HepG2 (cell line): ENCODE measurements at regions not wholly inside any gene's neighbourhood (a gene's known extent, or its start where the extent isn't known, plus 50 kb on each side); places are given as distances from the start of the nearest gene placed in this dataset.

Source experiments
- ATAC-seq: fragments of 200-7000 bp; cut with Tn5 transposase; 3 replicates; pipeline ENCODE4 v1.9.1; 2020; ENCODE audit warnings: mild to moderate bottlenecking, moderate library complexity
- BruUV-seq: library from RNA; stranded (reverse); fragments of 400-500 nt; replicated peaks from 2 replicates; lab custom pipeline; 2021; lab: Mats Ljungman, UMichigan
- CTCF ChIA-PET: fragments of 300-600 bp; formaldehyde crosslinking; extraction: SDS; loops from one replicate; lab custom pipeline; 2021; ENCODE audit warnings: low total read pairs, inconsistent platforms, low intra/inter-chr PET ratio; lab: Yijun Ruan, JAX
- POLR2A ChIA-PET: fragments of 350-600 bp; sonication (Branson Sonifier 250); formaldehyde crosslinking; loops from one replicate; lab custom pipeline; 2020; ENCODE audit warnings: antibody characterized with exemption, inconsistent platforms; lab: Yijun Ruan, JAX
- DNase-seq: peaks from one replicate; pipeline ENCODE4 v3.0.0-alpha.2; 2015; ENCODE audit warnings: low spot score
- FAIRE-seq: peaks from 3 replicates; lab custom pipeline; 2011; peaks lifted over from hg19 to GRCh38; lab: Jason Lieb, UNC
- H2AFZ ChIP-seq: one replicate; pipeline ENCODE4 v1.6.1; 2011; ENCODE audit warnings: low read length, inconsistent platforms
- H3K27ac ChIP-seq: fragments of 300-600 bp; 3 replicates; pipeline ENCODE4 v1.8.0; 2011; ENCODE audit warnings: mixed run types, mild to moderate bottlenecking, mixed read lengths, low read length, inconsistent platforms; ENCODE audit not compliant: insufficient read depth; ENCODE audit errors: extremely low read length
- H3K27me3 ChIP-seq, 2 experiments: fragments of 200-600 bp in 1 of 2; 2 replicates in 1 of 2; 3 replicates in 1 of 2; pipeline versions ENCODE4 v1.6.0 to v1.8.0; 2011; ENCODE audit warnings: low read length in 2 of 2, mild to moderate bottlenecking in 2 of 2, moderate library complexity in 2 of 2, inconsistent platforms in 1 of 2; ENCODE audit not compliant: insufficient read depth in 2 of 2, control insufficient read depth in 1 of 2
- H3K36me3 ChIP-seq, 2 experiments: fragments of 200-600 bp in 1 of 2; replicated peaks in 1 of 2; 2 replicates in 1 of 2; 3 replicates in 1 of 2; pipeline versions ENCODE4 v1.5.1 to v1.8.0; 2011; ENCODE audit warnings: low read length in 2 of 2, inconsistent platforms in 1 of 2; ENCODE audit not compliant: insufficient read depth in 2 of 2, control insufficient read depth in 1 of 2
- H3K4me1 ChIP-seq: 2 replicates; pipeline ENCODE4 v1.5.1; 2012; ENCODE audit warnings: low read length, inconsistent platforms; ENCODE audit not compliant: insufficient read depth
- H3K4me2 ChIP-seq: 2 replicates; pipeline ENCODE4 v1.6.0; 2011; ENCODE audit warnings: low read depth, low read length, inconsistent platforms
- H3K4me3 ChIP-seq, 3 experiments: fragments of 200-600 bp in 1 of 3; sonication (generic), shearing (Covaris generic) in 1 of 3; replicated peaks in 1 of 3; 2 replicates each; pipeline ENCODE4 v1.5.1; 2011 to 2016; ENCODE audit warnings: low read length in 3 of 3, inconsistent platforms in 2 of 3, low read depth in 2 of 3, mild to moderate bottlenecking in 2 of 3, control low read depth in 1 of 3, mixed read lengths in 1 of 3; ENCODE audit not compliant: insufficient read depth in 1 of 3
- H3K79me2 ChIP-seq: one replicate; pipeline ENCODE4 v1.6.1; 2011; ENCODE audit warnings: low read length, inconsistent platforms; ENCODE audit not compliant: insufficient read depth
- H3K9ac ChIP-seq: 2 replicates; pipeline ENCODE4 v1.6.0; 2011; ENCODE audit warnings: mild to moderate bottlenecking, low read depth, low read length, inconsistent platforms; ENCODE audit not compliant: insufficient read depth
- H3K9me3 ChIP-seq: 2 replicates; pipeline ENCODE4 v1.5.1; 2012; ENCODE audit warnings: mild to moderate bottlenecking, low read length
- H4K20me1 ChIP-seq: 2 replicates; pipeline ENCODE4 v1.6.0; 2011; ENCODE audit warnings: inconsistent platforms, mild to moderate bottlenecking, low read length, moderate library complexity; ENCODE audit not compliant: insufficient read depth
- EED ChIP-seq: sonication (generic); formaldehyde crosslinking; IDR thresholded peaks from 2 replicates; pipeline ENCODE4 v1.5.0; 2020; ENCODE audit warnings: mild to moderate bottlenecking, missing genetic modification reagents
- FOXA3 ChIP-seq: IDR thresholded peaks from 2 replicates; pipeline ENCODE4 v1.6.1; 2016; ENCODE audit warnings: missing genetic modification reagents, missing compliant biosample characterization
- GTF3A ChIP-seq: sonication (generic); formaldehyde crosslinking; conservative IDR thresholded peaks from 2 replicates; pipeline ENCODE4 v1.4.0; 2020; ENCODE audit warnings: mild to moderate bottlenecking, missing genetic modification reagents
- NCOA1 ChIP-seq: sonication (generic); formaldehyde crosslinking; IDR thresholded peaks from 2 replicates; pipeline ENCODE4 v1.9.0; 2021; ENCODE audit warnings: missing genetic modification reagents
- NR2F2 ChIP-seq: IDR thresholded peaks from 2 replicates; pipeline ENCODE4 v1.6.1; 2012; ENCODE audit warnings: low read depth, inconsistent platforms, borderline replicate concordance
- RFX3 ChIP-seq: IDR thresholded peaks from 2 replicates; pipeline ENCODE4 v1.6.1; 2016; ENCODE audit warnings: missing biosample characterization, missing genetic modification reagents
- RXRB ChIP-seq: IDR thresholded peaks from 2 replicates; pipeline ENCODE4 v1.6.1; 2016; ENCODE audit warnings: borderline replicate concordance, missing genetic modification reagents, missing compliant biosample characterization
- SETDB1 ChIP-seq: sonication (generic); formaldehyde crosslinking; IDR thresholded peaks from 2 replicates; pipeline ENCODE4 v1.5.1; 2020; ENCODE audit warnings: missing genetic modification reagents, mild to moderate bottlenecking, borderline replicate concordance
- ZNF382 ChIP-seq: sonication (generic); formaldehyde crosslinking; IDR thresholded peaks from 2 replicates; pipeline ENCODE4 v1.5.0; 2020; ENCODE audit warnings: missing genetic modification reagents, mild to moderate bottlenecking, borderline replicate concordance
- ZNF580 ChIP-seq: IDR thresholded peaks from 2 replicates; pipeline ENCODE4 v1.6.1; 2016; ENCODE audit warnings: low read depth, borderline replicate concordance
- ZNF589 ChIP-seq: sonication (generic); formaldehyde crosslinking; conservative IDR thresholded peaks from 2 replicates; pipeline ENCODE4 v1.8.0; 2022; ENCODE audit warnings: mild to moderate bottlenecking, moderate library complexity, missing genetic modification reagents
- ZNF772 ChIP-seq: sonication (generic); formaldehyde crosslinking; IDR thresholded peaks from 2 replicates; pipeline ENCODE4 v1.5.0; 2020; ENCODE audit warnings: mild to moderate bottlenecking, missing genetic modification reagents
- WGBS: methylation state at CpG from one replicate; pipeline ENCODE4 v1.1.6; 2017; ENCODE audit warnings: low lambda C conversion rate; 5-methylcytosine and 5-hydroxymethylcytosine counted together
- in situ Hi-C: cut with HindIII; loops from 2 replicates; pipeline ENCODE4 v1.10.0; 2017; ENCODE audit warnings: low pct_unique_long_range_greater_than_20kb; ENCODE audit not compliant: extremely low pct_ligation_motif_present
- intact Hi-C: fragments of 100-400 bp; cut with micrococcal nuclease; formaldehyde crosslinking; loops from one replicate; pipeline ENCODE4 v1.10.0; 2022; ENCODE audit not compliant: unreplicated experiment
- TF ChIP-seq, protein P1 (sequence below): sonication (generic); formaldehyde crosslinking; IDR thresholded peaks from 2 replicates; pipeline ENCODE4 v1.9.0; 2021; ENCODE audit warnings: missing genetic modification reagents, mild to moderate bottlenecking, borderline replicate concordance
- TF ChIP-seq, protein P2 (sequence below): sonication (generic); formaldehyde crosslinking; IDR thresholded peaks from 2 replicates; pipeline ENCODE4 v1.5.1; 2020; ENCODE audit warnings: missing genetic modification reagents, mild to moderate bottlenecking, borderline replicate concordance
- TF ChIP-seq, protein P3 (sequence below): sonication (generic); formaldehyde crosslinking; IDR thresholded peaks from 2 replicates; pipeline ENCODE4 v1.5.0; 2020; ENCODE audit warnings: missing genetic modification reagents
- TF ChIP-seq, protein P4 (sequence below): sonication (generic); formaldehyde crosslinking; IDR thresholded peaks from 2 replicates; pipeline ENCODE4 v1.8.1; 2022; ENCODE audit warnings: low read depth, mild to moderate bottlenecking, missing genetic modification reagents

- ChIA-PET POLR2A (no interaction called here), CTCF (no interaction called here)
- FAIRE-seq (no peak), ATAC-seq (no peak), DNase-seq (no peak)
- BruUV-seq: no TSS peak
- Histone ChIP-seq H3K27me3 (no peaks in the 10 kb centered on the region), H3K27ac (no peak overlapping the region), H2AFZ (no peak overlapping the region), H3K9ac (no peak overlapping the region), H3K79me2 (no peaks in the 10 kb centered on the region), H3K4me1 (no peaks in the 10 kb centered on the region), H3K4me3 (no peak overlapping the region), H3K4me2 (no peak overlapping the region), H3K9me3 (no peaks in the 10 kb centered on the region), H4K20me1 (no peaks in the 10 kb centered on the region), H3K36me3 (no peaks in the 10 kb centered on the region)
- WGBS: 5% methylated on average over 7 of the region's 7 CpGs
- intact Hi-C loops (no loop called here), in situ Hi-C loops (no loop called here)
- no peak for TF ChIP-seq ZNF580 (CRISPR knock-in tag)
- no peak for TF ChIP-seq ZNF772 (CRISPR knock-in tag)
- TF ChIP-seq EED (CRISPR knock-in tag): no peak
- TF ChIP-seq, protein P1, sequence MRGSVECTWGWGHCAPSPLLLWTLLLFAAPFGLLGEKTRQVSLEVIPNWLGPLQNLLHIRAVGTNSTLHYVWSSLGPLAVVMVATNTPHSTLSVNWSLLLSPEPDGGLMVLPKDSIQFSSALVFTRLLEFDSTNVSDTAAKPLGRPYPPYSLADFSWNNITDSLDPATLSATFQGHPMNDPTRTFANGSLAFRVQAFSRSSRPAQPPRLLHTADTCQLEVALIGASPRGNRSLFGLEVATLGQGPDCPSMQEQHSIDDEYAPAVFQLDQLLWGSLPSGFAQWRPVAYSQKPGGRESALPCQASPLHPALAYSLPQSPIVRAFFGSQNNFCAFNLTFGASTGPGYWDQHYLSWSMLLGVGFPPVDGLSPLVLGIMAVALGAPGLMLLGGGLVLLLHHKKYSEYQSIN (CRISPR knock-in tag): no peak
- TF ChIP-seq NCOA1: no peak
- TF ChIP-seq, protein P2, sequence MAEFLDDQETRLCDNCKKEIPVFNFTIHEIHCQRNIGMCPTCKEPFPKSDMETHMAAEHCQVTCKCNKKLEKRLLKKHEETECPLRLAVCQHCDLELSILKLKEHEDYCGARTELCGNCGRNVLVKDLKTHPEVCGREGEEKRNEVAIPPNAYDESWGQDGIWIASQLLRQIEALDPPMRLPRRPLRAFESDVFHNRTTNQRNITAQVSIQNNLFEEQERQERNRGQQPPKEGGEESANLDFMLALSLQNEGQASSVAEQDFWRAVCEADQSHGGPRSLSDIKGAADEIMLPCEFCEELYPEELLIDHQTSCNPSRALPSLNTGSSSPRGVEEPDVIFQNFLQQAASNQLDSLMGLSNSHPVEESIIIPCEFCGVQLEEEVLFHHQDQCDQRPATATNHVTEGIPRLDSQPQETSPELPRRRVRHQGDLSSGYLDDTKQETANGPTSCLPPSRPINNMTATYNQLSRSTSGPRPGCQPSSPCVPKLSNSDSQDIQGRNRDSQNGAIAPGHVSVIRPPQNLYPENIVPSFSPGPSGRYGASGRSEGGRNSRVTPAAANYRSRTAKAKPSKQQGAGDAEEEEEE (CRISPR knock-in tag): no peak
- TF ChIP-seq FOXA3 (CRISPR knock-in tag): no peak
- no peak for TF ChIP-seq RFX3 (CRISPR knock-in tag)
- TF ChIP-seq, protein P3, sequence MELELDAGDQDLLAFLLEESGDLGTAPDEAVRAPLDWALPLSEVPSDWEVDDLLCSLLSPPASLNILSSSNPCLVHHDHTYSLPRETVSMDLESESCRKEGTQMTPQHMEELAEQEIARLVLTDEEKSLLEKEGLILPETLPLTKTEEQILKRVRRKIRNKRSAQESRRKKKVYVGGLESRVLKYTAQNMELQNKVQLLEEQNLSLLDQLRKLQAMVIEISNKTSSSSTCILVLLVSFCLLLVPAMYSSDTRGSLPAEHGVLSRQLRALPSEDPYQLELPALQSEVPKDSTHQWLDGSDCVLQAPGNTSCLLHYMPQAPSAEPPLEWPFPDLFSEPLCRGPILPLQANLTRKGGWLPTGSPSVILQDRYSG (CRISPR knock-in tag): no peak
- no peak for TF ChIP-seq GTF3A (CRISPR knock-in tag)
- TF ChIP-seq SETDB1 (CRISPR knock-in tag): no peak
- TF ChIP-seq NR2F2: no peak
- no peak for TF ChIP-seq RXRB (CRISPR knock-in tag)
- TF ChIP-seq ZNF382 (CRISPR knock-in tag): no peak
- TF ChIP-seq ZNF589: no peak
- TF ChIP-seq, protein P4, sequence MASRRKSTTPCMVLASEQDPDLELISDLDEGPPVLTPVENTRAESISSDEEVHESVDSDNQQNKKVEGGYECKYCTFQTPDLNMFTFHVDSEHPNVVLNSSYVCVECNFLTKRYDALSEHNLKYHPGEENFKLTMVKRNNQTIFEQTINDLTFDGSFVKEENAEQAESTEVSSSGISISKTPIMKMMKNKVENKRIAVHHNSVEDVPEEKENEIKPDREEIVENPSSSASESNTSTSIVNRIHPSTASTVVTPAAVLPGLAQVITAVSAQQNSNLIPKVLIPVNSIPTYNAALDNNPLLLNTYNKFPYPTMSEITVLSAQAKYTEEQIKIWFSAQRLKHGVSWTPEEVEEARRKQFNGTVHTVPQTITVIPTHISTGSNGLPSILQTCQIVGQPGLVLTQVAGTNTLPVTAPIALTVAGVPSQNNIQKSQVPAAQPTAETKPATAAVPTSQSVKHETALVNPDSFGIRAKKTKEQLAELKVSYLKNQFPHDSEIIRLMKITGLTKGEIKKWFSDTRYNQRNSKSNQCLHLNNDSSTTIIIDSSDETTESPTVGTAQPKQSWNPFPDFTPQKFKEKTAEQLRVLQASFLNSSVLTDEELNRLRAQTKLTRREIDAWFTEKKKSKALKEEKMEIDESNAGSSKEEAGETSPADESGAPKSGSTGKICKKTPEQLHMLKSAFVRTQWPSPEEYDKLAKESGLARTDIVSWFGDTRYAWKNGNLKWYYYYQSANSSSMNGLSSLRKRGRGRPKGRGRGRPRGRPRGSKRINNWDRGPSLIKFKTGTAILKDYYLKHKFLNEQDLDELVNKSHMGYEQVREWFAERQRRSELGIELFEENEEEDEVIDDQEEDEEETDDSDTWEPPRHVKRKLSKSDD: no peak
These were observed 119.9 kb upstream of the PTER start for GRCh38 chr10:16316733-16317390.
